ENCODE measurements at regions not wholly inside any gene's neighbourhood (a gene's known extent, or its start where the extent isn't known, plus 50 kb on each side); places are given as distances from the start of the nearest gene placed in this dataset.

- Histone ChIP-seq H3K4me1 (ENCODE audit: control insufficient read depth, insufficient read depth, low read length) (no peaks in the 10 kb centered on the region), H3K36me3 (ENCODE audit: control insufficient read depth, insufficient read depth, low read length, severe bottlenecking) (no peaks in the 10 kb centered on the region), H3K4me3 (ENCODE audit: low read length) (no peak overlapping the region), H3K9me3 (ENCODE audit: control insufficient read depth, low read length) (no peaks in the 10 kb centered on the region), H3K9ac (ENCODE audit: low read length) (no peak overlapping the region), H3K27me3 (replicated peaks; ENCODE audit: control insufficient read depth, insufficient read depth, low read length) (peaks cover 32% of the 10 kb centered on the region)
- DNase-seq (ENCODE audit: low read depth) = no peak
Measured at GRCh38 chr20:21808139-21808538, 102.7 kb downstream of the PAX1 start.

DNA sequence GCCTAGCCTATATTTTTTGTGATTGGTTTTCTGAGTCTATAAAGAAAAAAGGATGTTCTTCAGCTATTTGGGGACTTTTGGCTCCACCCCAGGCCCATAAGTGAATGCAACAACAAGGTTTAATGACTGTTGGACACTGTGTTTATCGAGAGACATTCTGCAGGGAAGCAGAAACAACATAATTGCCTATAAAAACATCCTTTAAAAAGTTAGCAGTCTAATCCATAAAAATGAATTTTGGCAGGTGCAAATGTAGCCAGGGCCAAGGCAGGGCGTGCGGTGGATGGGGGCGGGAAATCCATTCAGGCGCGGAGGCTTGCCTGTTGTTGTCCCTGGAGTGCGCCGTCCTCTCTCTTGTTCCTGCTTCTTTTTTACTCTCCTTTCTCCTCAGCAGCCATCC, 99.3 kb downstream of the PAX1 start:
- Histone ChIP-seq H3K4me1 (ENCODE audit: control insufficient read depth, insufficient read depth, low read length) (no peaks in the 10 kb centered on the region), H3K9ac (ENCODE audit: low read length) (no peak overlapping the region), H3K9me3 (ENCODE audit: control insufficient read depth, low read length) (no peaks in the 10 kb centered on the region), H3K4me3 (ENCODE audit: low read length) (no peak overlapping the region), H3K27me3 (replicated peaks; ENCODE audit: control insufficient read depth, insufficient read depth, low read length) (peaks cover 36% of the 10 kb centered on the region), H3K36me3 (ENCODE audit: control insufficient read depth, insufficient read depth, low read length, severe bottlenecking) (no peaks in the 10 kb centered on the region)
- no peak for DNase-seq (ENCODE audit: low read depth)

GRCh38 chr20:21801193-21801592, 95.7 kb downstream of the PAX1 start:
- Histone ChIP-seq H3K27me3 (replicated peaks; ENCODE audit: control insufficient read depth, insufficient read depth, low read length) (peaks cover 32% of the 10 kb centered on the region), H3K9ac (ENCODE audit: low read length) (no peak overlapping the region), H3K4me3 (ENCODE audit: low read length) (no peak overlapping the region), H3K9me3 (ENCODE audit: control insufficient read depth, low read length) (no peaks in the 10 kb centered on the region), H3K4me1 (ENCODE audit: control insufficient read depth, insufficient read depth, low read length) (no peaks in the 10 kb centered on the region), H3K36me3 (ENCODE audit: control insufficient read depth, insufficient read depth, low read length, severe bottlenecking) (no peaks in the 10 kb centered on the region)
- DNase-seq (ENCODE audit: low read depth) = no peak

GRCh38 chr20:21798384-21798783, 92.9 kb downstream of the PAX1 start:
- Histone ChIP-seq H3K4me1 (ENCODE audit: control insufficient read depth, insufficient read depth, low read length) (no peaks in the 10 kb centered on the region), H3K9me3 (ENCODE audit: control insufficient read depth, low read length) (no peaks in the 10 kb centered on the region), H3K36me3 (ENCODE audit: control insufficient read depth, insufficient read depth, low read length, severe bottlenecking) (no peaks in the 10 kb centered on the region), H3K27me3 (replicated peaks; ENCODE audit: control insufficient read depth, insufficient read depth, low read length) (peaks cover 41% of the 10 kb centered on the region), H3K4me3 (ENCODE audit: low read length) (no peak overlapping the region), H3K9ac (ENCODE audit: low read length) (no peak overlapping the region)
- DNase-seq (ENCODE audit: low read depth) = no peak

DNA sequence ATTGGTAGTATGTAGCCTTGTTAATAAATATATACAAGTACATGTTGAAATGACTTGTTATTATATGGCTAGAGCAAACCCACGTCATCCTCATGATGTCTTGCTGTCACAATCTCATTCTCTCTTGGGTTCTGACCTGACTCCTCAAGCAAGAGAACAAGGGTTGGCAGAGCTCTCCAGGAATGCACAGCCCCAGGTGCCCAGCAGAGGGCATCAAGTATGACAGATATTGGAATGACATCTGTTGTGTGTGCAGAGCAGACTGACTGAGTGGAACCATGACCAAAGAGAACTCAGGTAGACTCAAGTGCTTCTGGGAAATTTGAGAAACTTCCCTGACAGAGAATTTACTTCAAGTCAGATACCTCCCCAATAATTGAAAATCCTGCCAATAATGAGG, 90.6 kb downstream of the PAX1 start:
- Histone ChIP-seq H3K27me3 (replicated peaks; ENCODE audit: control insufficient read depth, insufficient read depth, low read length) (peaks cover 37% of the 10 kb centered on the region), H3K9ac (ENCODE audit: low read length) (no peak overlapping the region), H3K4me3 (ENCODE audit: low read length) (no peak overlapping the region), H3K9me3 (ENCODE audit: control insufficient read depth, low read length) (no peaks in the 10 kb centered on the region), H3K36me3 (ENCODE audit: control insufficient read depth, insufficient read depth, low read length, severe bottlenecking) (no peaks in the 10 kb centered on the region), H3K4me1 (ENCODE audit: control insufficient read depth, insufficient read depth, low read length) (no peaks in the 10 kb centered on the region)
- no peak for DNase-seq (ENCODE audit: low read depth)

- DNase-seq (ENCODE audit: low read depth) = no peak
- Histone ChIP-seq H3K9ac (ENCODE audit: low read length) (no peak overlapping the region), H3K4me1 (ENCODE audit: control insufficient read depth, insufficient read depth, low read length) (no peaks in the 10 kb centered on the region), H3K4me3 (ENCODE audit: low read length) (no peak overlapping the region), H3K27me3 (replicated peaks; ENCODE audit: control insufficient read depth, insufficient read depth, low read length) (peaks cover 11% of the 10 kb centered on the region), H3K9me3 (ENCODE audit: control insufficient read depth, low read length) (no peaks in the 10 kb centered on the region), H3K36me3 (ENCODE audit: control insufficient read depth, insufficient read depth, low read length, severe bottlenecking) (no peaks in the 10 kb centered on the region)
Measured at GRCh38 chr20:21788082-21788481, 82.6 kb downstream of the PAX1 start.

- DNase-seq (ENCODE audit: low read depth) = no peak
- Histone ChIP-seq H3K27me3 (replicated peaks; ENCODE audit: control insufficient read depth, insufficient read depth, low read length) (peaks cover 7% of the 10 kb centered on the region), H3K4me3 (ENCODE audit: low read length) (no peak overlapping the region)
Measured at GRCh38 chr20:21781446-21782075, 76.1 kb downstream of the PAX1 start.

GRCh38 chr20:21780528-21780927, 75.1 kb downstream of the PAX1 start:
- Histone ChIP-seq H3K36me3 (ENCODE audit: control insufficient read depth, insufficient read depth, low read length, severe bottlenecking) (no peaks in the 10 kb centered on the region), H3K4me1 (ENCODE audit: control insufficient read depth, insufficient read depth, low read length) (no peaks in the 10 kb centered on the region), H3K27me3 (replicated peaks; ENCODE audit: control insufficient read depth, insufficient read depth, low read length) (peaks cover 6% of the 10 kb centered on the region), H3K9ac (ENCODE audit: low read length) (no peak overlapping the region), H3K9me3 (ENCODE audit: control insufficient read depth, low read length) (peaks cover 10% of the 10 kb centered on the region), H3K4me3 (ENCODE audit: low read length) (no peak overlapping the region)
- DNase-seq (ENCODE audit: low read depth) = no peak

More at GRCh38 chr20:21781446-21782075, 76.1 kb downstream of the PAX1 start:
- H3K9me3 ChIP-seq (ENCODE audit: control insufficient read depth, low read length) = peaks cover 10% of the 10 kb centered on the region
- H3K36me3 ChIP-seq (ENCODE audit: control insufficient read depth, insufficient read depth, low read length, severe bottlenecking) = no peaks in the 10 kb centered on the region
- H3K4me1 ChIP-seq (ENCODE audit: control insufficient read depth, insufficient read depth, low read length) = no peaks in the 10 kb centered on the region
- H3K9ac ChIP-seq (ENCODE audit: low read length) = no peak overlapping the region
